B cell (primary cell): ENCODE measurements at regions not wholly inside any gene's neighbourhood (a gene's known extent, or its start where the extent isn't known, plus 50 kb on each side); places are given as distances from the start of the nearest gene placed in this dataset.

ENCODE experiments used
- EZH2 ChIP-seq: IDR thresholded peaks from 2 replicates; pipeline ENCODE4 v1.6.1; 2012; ENCODE audit warnings: borderline replicate concordance, low read depth, mild to moderate bottlenecking, moderate library complexity, low read length; ENCODE audit not compliant: insufficient read depth, poor library complexity, severe bottlenecking
- TF ChIP-seq, protein P1 (sequence below): fragments of 200-600 bp; IDR thresholded peaks from one replicate; pipeline ENCODE4 v1.8.0; 2022; ENCODE audit warnings: antibody characterized with exemption, mild to moderate bottlenecking

DNA sequence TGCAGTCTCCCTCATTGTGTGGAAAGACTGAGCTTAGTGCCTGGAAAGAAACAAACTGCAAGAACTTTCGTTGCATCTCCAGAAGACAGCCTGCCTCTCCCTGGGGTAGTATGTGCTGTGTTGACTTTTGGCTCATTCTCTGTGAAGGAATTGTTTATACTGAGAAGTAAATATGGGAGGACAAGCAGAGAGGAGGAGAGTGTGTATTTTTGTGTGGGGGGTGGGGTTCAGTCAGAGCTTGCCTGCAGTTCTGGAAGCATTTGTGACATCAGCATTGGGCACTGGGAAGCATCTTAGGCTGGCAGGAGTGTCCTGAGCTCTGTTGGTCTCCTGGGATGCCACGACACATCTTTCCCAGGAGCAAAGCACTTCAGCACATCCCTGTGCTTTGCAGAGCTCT lies 147.9 kb downstream of the HS3ST3B1 start:
- TF ChIP-seq, protein P1, sequence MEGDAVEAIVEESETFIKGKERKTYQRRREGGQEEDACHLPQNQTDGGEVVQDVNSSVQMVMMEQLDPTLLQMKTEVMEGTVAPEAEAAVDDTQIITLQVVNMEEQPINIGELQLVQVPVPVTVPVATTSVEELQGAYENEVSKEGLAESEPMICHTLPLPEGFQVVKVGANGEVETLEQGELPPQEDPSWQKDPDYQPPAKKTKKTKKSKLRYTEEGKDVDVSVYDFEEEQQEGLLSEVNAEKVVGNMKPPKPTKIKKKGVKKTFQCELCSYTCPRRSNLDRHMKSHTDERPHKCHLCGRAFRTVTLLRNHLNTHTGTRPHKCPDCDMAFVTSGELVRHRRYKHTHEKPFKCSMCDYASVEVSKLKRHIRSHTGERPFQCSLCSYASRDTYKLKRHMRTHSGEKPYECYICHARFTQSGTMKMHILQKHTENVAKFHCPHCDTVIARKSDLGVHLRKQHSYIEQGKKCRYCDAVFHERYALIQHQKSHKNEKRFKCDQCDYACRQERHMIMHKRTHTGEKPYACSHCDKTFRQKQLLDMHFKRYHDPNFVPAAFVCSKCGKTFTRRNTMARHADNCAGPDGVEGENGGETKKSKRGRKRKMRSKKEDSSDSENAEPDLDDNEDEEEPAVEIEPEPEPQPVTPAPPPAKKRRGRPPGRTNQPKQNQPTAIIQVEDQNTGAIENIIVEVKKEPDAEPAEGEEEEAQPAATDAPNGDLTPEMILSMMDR: no peak
- TF ChIP-seq EZH2: no peak
